Neural crest cell (in vitro differentiated cells): ENCODE measurements at regions not wholly inside any gene's neighbourhood (a gene's known extent, or its start where the extent isn't known, plus 50 kb on each side); places are given as distances from the start of the nearest gene placed in this dataset.

Experiments
- DNase-seq: peaks from one replicate; pipeline ENCODE4 v3.0.0; 2021; ENCODE audit warnings: low read depth, mixed read lengths, low spot score
- H3K27ac Mint-ChIP-seq: one replicate; pipeline ENCODE4 v1.8.0; 2021; ENCODE audit warnings: mild to moderate bottlenecking, mixed read lengths; ENCODE audit not compliant: unreplicated experiment
- H3K27me3 Mint-ChIP-seq: 2 replicates; pipeline ENCODE4 v1.8.0; 2021; ENCODE audit warnings: low read depth, mild to moderate bottlenecking, mixed read lengths
- H3K36me3 Mint-ChIP-seq: 2 replicates; pipeline ENCODE4 v1.8.0; 2021; ENCODE audit warnings: low read depth, mild to moderate bottlenecking, mixed read lengths
- H3K4me1 Mint-ChIP-seq: 2 replicates; pipeline ENCODE4 v1.8.0; 2021; ENCODE audit warnings: mixed read lengths
- H3K4me3 Mint-ChIP-seq: one replicate; pipeline ENCODE4 v1.8.0; 2021; ENCODE audit warnings: mild to moderate bottlenecking, mixed read lengths
- H3K9me3 Mint-ChIP-seq: 2 replicates; pipeline ENCODE4 v1.8.0; 2021; ENCODE audit warnings: mixed read lengths
- TF ChIP-seq, protein P1 (sequence below): fragments of 200-600 bp; sonication (generic); conservative IDR thresholded peaks from 2 replicates; pipeline ENCODE4 v1.5.0; 2021; ENCODE audit warnings: antibody characterized with exemption, mild to moderate bottlenecking

GRCh38 chr18:60053747-60054304 is 154.0 kb downstream of the PMAIP1 start:
- DNase-seq, result no peak
- H3K27ac Mint-ChIP-seq, result no peak overlapping the region
- H3K4me1 Mint-ChIP-seq, result no peaks in the 10 kb centered on the region

GRCh38 chr18:60050821-60051220 is 151.0 kb downstream of the PMAIP1 start:
- H3K36me3 Mint-ChIP-seq, result no peaks in the 10 kb centered on the region
- H3K9me3 Mint-ChIP-seq, result peaks cover 3% of the 10 kb centered on the region
- DNase-seq, result no peak
- H3K27me3 Mint-ChIP-seq, result no peaks in the 10 kb centered on the region
- no peak overlapping the region for H3K4me3 Mint-ChIP-seq
- H3K4me1 Mint-ChIP-seq, result no peaks in the 10 kb centered on the region
- H3K27ac Mint-ChIP-seq, result no peak overlapping the region
- TF ChIP-seq, protein P1, sequence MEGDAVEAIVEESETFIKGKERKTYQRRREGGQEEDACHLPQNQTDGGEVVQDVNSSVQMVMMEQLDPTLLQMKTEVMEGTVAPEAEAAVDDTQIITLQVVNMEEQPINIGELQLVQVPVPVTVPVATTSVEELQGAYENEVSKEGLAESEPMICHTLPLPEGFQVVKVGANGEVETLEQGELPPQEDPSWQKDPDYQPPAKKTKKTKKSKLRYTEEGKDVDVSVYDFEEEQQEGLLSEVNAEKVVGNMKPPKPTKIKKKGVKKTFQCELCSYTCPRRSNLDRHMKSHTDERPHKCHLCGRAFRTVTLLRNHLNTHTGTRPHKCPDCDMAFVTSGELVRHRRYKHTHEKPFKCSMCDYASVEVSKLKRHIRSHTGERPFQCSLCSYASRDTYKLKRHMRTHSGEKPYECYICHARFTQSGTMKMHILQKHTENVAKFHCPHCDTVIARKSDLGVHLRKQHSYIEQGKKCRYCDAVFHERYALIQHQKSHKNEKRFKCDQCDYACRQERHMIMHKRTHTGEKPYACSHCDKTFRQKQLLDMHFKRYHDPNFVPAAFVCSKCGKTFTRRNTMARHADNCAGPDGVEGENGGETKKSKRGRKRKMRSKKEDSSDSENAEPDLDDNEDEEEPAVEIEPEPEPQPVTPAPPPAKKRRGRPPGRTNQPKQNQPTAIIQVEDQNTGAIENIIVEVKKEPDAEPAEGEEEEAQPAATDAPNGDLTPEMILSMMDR, result no peak

More at GRCh38 chr18:60053747-60054304, 154.0 kb downstream of the PMAIP1 start:
- no peak overlapping the region for H3K4me3 Mint-ChIP-seq
- H3K27me3 Mint-ChIP-seq, result no peaks in the 10 kb centered on the region
- H3K9me3 Mint-ChIP-seq, result peaks cover 3% of the 10 kb centered on the region
- H3K36me3 Mint-ChIP-seq, result peaks cover 3% of the 10 kb centered on the region
- TF ChIP-seq, protein P1, result no peak

DNA sequence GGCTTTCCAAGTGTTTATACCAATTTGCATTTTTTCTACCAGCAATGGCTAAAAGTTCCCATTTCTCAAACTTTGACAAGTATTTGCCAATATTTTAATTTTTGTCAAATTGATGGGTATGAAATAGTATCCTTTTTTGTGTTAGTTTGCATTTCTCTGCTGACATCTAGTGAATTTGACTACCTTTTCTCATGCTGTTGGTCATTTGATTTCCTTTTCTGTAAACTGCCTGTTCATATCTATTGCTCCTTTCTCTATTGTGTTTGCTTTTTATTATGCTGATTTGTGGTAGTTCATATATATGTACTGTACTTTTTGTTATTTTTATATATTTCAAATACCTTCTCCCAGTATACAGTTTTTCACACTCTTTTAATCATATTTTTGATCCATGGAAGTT is 149.4 kb downstream of the PMAIP1 start:
- H3K27me3 Mint-ChIP-seq, result no peaks in the 10 kb centered on the region
- no peak for DNase-seq
- H3K4me1 Mint-ChIP-seq, result no peaks in the 10 kb centered on the region
- no peak overlapping the region for H3K27ac Mint-ChIP-seq
- TF ChIP-seq, protein P1, result no peak
- H3K9me3 Mint-ChIP-seq, result peaks cover 3% of the 10 kb centered on the region
- H3K4me3 Mint-ChIP-seq, result no peak overlapping the region
- H3K36me3 Mint-ChIP-seq, result no peaks in the 10 kb centered on the region

DNA sequence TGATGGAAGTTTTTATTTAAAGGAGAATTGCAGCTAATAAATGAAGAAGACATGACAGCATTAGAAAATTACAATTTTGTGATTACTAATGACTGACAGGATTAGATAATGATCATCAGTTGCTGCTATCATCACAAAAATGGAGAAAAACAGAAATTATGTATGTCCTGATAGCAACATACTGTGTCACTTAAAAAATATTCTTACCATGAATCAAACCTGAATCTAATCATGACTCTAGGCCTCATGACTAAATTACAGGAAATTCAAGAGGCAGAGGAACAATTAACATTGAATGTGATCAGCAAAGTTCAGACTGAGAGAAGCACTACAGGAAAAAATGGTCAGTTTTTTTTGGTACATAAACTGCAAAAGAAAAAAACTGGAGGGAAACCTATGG is 147.8 kb downstream of the PMAIP1 start:
- no peaks in the 10 kb centered on the region for H3K27me3 Mint-ChIP-seq
- H3K9me3 Mint-ChIP-seq, result peaks cover 3% of the 10 kb centered on the region
- no peak for DNase-seq
- no peaks in the 10 kb centered on the region for H3K36me3 Mint-ChIP-seq
- H3K27ac Mint-ChIP-seq, result no peak overlapping the region
- TF ChIP-seq, protein P1, result no peak
- no peaks in the 10 kb centered on the region for H3K4me1 Mint-ChIP-seq
- no peak overlapping the region for H3K4me3 Mint-ChIP-seq

DNA sequence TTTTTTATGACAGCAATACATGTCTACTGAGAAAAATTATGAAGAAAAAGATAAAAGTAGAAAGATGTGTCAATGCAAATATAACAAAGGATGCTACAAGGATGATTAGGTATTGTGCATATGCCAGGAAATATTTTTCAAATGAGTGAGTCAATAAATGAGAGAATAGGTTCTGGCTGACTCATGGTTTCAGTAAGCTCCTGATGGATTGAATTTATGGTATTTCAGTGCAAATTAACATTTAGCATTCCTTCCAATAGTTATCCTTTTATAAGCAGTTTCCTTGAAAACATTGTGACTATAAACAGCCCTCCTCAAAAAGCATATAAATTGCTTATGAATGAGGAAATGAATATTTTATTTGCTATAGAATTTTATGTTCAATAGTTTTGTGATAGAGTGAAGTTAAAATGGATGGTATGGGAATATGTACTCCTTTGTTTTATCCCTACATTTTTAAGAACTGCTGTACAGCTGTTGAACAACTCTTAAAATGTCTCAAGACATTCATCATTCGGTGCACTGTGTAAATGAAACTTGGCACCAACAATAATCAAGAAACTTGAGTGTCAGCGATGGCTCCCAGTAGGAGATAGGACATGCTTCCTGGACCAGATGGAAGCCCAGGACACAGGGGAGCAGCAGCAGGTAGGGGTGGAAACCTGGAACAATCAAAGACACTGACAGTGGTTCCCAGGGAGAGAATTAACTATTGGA is 144.7 kb downstream of the PMAIP1 start:
- TF ChIP-seq, protein P1, result no peak
- H3K4me1 Mint-ChIP-seq, result no peaks in the 10 kb centered on the region

More for the DNA sequence above, 144.7 kb downstream of the PMAIP1 start:
- Mint-ChIP-seq H3K36me3 (no peaks in the 10 kb centered on the region), H3K27me3 (no peaks in the 10 kb centered on the region), H3K9me3 (peaks cover 3% of the 10 kb centered on the region), H3K4me3 (no peak overlapping the region), H3K27ac (no peak overlapping the region)
- no peak for DNase-seq
